ENCODE measurements at regions not wholly inside any gene's neighbourhood (a gene's known extent, or its start where the extent isn't known, plus 50 kb on each side); places are given as distances from the start of the nearest gene placed in this dataset.

GRCh38 chr3:78077842-78078241 is 1037.9 kb downstream of the ROBO2 start:
- dilution Hi-C loops (cut with MboI; ENCODE audit: extremely low pct_ligation_motif_present, low sequenced_read_pairs) = no loop called here
- CTCF ChIA-PET = no interaction called here
- no peak for DNase-seq (ENCODE audit: low read depth, low spot score)

More at GRCh38 chr3:78077842-78078241, 1037.9 kb downstream of the ROBO2 start:
- TF ChIP-seq, protein P1, sequence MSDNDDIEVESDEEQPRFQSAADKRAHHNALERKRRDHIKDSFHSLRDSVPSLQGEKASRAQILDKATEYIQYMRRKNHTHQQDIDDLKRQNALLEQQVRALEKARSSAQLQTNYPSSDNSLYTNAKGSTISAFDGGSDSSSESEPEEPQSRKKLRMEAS (IDR thresholded peaks at IDR 0.05; ENCODE audit: insufficient read depth, insufficient read length) = no peak
- no peak for TF ChIP-seq POLR2AphosphoS5 (IDR thresholded peaks at IDR 0.05; ENCODE audit: insufficient read depth, low read depth, low read length)
- TF ChIP-seq POLR2A (IDR thresholded peaks at IDR 0.05; ENCODE audit: low read depth, low read length) = no peak
- no peak for TF ChIP-seq GATA2 (IDR thresholded peaks at IDR 0.05; ENCODE audit: insufficient read depth, insufficient read length, low read depth, low read length)
- no peak for TF ChIP-seq FOS (IDR thresholded peaks at IDR 0.05; ENCODE audit: borderline replicate concordance, insufficient read depth, low read length)
- no peak for TF ChIP-seq CTCF (IDR thresholded peaks at IDR 0.05; ENCODE audit: extremely low read depth in 1 of 2, insufficient read depth in 1 of 2, low read depth in 1 of 2, low read length in 2 of 2)
- TF ChIP-seq JUN (IDR thresholded peaks at IDR 0.05; ENCODE audit: borderline replicate concordance, insufficient read depth, insufficient read length, low read depth) = no peak
- TF ChIP-seq MYC (IDR thresholded peaks at IDR 0.05; ENCODE audit: low read depth, low read length) = no peak
- no peak for TF ChIP-seq EZH2 (IDR thresholded peaks at IDR 0.05; ENCODE audit: borderline replicate concordance, low read depth, low read length, severe bottlenecking)
- Histone ChIP-seq H3K9me1 (replicated peaks; ENCODE audit: control insufficient read depth, extremely low read depth, insufficient read depth, low read length) (no peaks in the 10 kb centered on the region), H4K20me1 (replicated peaks; ENCODE audit: control insufficient read depth, extremely low read depth, insufficient read depth, low read length) (no peaks in the 10 kb centered on the region), H3K9ac (replicated peaks; ENCODE audit: extremely low read depth, insufficient read depth, low read length) (no peak overlapping the region), H3K27me3 (ENCODE audit: control insufficient read depth in 2 of 2, insufficient read depth in 2 of 2, low read length in 2 of 2) (no peaks in the 10 kb centered on the region), H3K27ac (ENCODE audit: insufficient read depth, low read depth, low read length) (no peak overlapping the region), H3K9me3 (replicated peaks; ENCODE audit: control insufficient read depth, insufficient read depth, low read length) (no peaks in the 10 kb centered on the region), H3K4me2 (ENCODE audit: insufficient read depth, low read length) (no peak overlapping the region), H3K36me3 (ENCODE audit: control insufficient read depth in 2 of 2, extremely low read depth in 1 of 2, insufficient read depth in 2 of 2, low read length in 2 of 2) (no peaks in the 10 kb centered on the region), H2AFZ (ENCODE audit: low read depth, low read length) (no peak overlapping the region), H3K4me3 (replicated peaks in 1 of 3; ENCODE audit: insufficient read depth in 1 of 3, low read depth in 1 of 3, low read length in 3 of 3) (no peak overlapping the region), H3K79me2 (ENCODE audit: control insufficient read depth, insufficient read depth, low read length) (no peaks in the 10 kb centered on the region), H3K4me1 (ENCODE audit: control insufficient read depth, extremely low read depth, insufficient read depth, low read length) (no peaks in the 10 kb centered on the region)
- POLR2A ChIA-PET = no interaction called here
- FAIRE-seq = no peak
- intact Hi-C loops (cut with micrococcal nuclease) = no loop called here
- no TSS peak for BruUV-seq (replicated peaks)

Data from endothelial cell of umbilical vein (primary cell).